ENCODE measurements at regions not wholly inside any gene's neighbourhood (a gene's known extent, or its start where the extent isn't known, plus 50 kb on each side); places are given as distances from the start of the nearest gene placed in this dataset.

GRCh38 chr1:103367186-103367585, 158.3 kb upstream of the RNPC3 start:
- H3K4me3 ChIP-seq (ENCODE audit: low read depth, poor library complexity, severe bottlenecking), result no peak overlapping the region
- intact Hi-C loops (cut with DNase I; ENCODE audit: low total_unique reads), result no loop called here
- TF ChIP-seq CTCF (IDR thresholded peaks at IDR 0.05) (no peak), POLR2A (IDR thresholded peaks at IDR 0.05) (no peak)
- DNase-seq (ENCODE audit: low spot score in 2 of 2), result no peak
- WGBS, 2 donors, result 72 to 88% methylated on average over 4 of the region's 4 CpGs

DNA sequence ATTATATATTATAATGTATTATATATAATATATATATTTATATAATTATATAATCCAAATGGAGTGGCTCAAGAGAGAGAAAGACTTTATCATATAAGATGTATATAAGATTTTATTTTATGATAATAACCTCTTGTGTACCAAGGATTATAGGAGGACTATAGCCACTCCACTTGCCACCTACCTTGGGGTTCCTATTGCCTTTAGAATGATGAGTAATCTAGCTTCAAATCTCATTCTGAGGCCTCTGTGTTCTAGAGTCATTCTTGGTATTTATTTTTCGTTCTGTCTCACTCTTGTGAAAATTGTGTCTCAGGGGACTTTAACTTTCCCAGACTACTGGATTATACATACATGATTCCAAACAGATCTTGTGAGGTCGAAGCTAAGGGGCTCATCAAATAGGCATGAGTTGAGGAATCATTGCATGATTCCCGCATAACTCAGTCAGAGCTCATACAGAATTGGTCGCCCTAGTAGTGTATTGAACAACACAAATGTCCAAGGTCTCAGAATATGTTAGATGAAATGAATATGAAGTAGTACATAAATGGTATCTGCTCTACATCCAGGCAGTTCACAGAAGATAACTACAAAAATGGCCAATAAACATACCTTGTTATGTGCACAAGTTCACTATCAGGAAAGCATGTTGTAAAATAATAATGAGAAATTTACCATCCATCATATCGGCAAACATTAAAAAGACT, 159.5 kb upstream of the RNPC3 start:
- intact Hi-C loops (cut with DNase I; ENCODE audit: low total_unique reads), result no loop called here
- no peak for DNase-seq (ENCODE audit: low spot score in 2 of 2)
- H3K4me3 ChIP-seq (ENCODE audit: low read depth, poor library complexity, severe bottlenecking), result no peak overlapping the region
- WGBS, 2 donors, result 89 to 93% methylated on average over 5 of the region's 5 CpGs
- TF ChIP-seq CTCF (IDR thresholded peaks at IDR 0.05) (no peak), POLR2A (IDR thresholded peaks at IDR 0.05) (no peak)

- 92 to 93% methylated on average over 5 of the region's 5 CpGs for WGBS, 2 donors
- intact Hi-C loops (cut with DNase I; ENCODE audit: low total_unique reads), result no loop called here
- H3K4me3 ChIP-seq (ENCODE audit: low read depth, poor library complexity, severe bottlenecking), result no peak overlapping the region
- TF ChIP-seq POLR2A (IDR thresholded peaks at IDR 0.05) (no peak), CTCF (IDR thresholded peaks at IDR 0.05) (no peak)
- DNase-seq (ENCODE audit: low spot score in 2 of 2), result no peak
These were observed 162.5 kb upstream of the RNPC3 start for GRCh38 chr1:103363008-103363365.

- no peak overlapping the region for H3K4me3 ChIP-seq (ENCODE audit: low read depth, poor library complexity, severe bottlenecking)
- TF ChIP-seq POLR2A (IDR thresholded peaks at IDR 0.05), result no peak
- TF ChIP-seq CTCF (IDR thresholded peaks at IDR 0.05), result no peak
- intact Hi-C loops (cut with DNase I; ENCODE audit: low total_unique reads), result no loop called here
- 83% methylated on average over 4 of the region's 4 CpGs for WGBS, 2 donors
- DNase-seq (ENCODE audit: low spot score in 2 of 2), result no peak
These were observed 163.0 kb upstream of the RNPC3 start for GRCh38 chr1:103362348-103363007.

DNA sequence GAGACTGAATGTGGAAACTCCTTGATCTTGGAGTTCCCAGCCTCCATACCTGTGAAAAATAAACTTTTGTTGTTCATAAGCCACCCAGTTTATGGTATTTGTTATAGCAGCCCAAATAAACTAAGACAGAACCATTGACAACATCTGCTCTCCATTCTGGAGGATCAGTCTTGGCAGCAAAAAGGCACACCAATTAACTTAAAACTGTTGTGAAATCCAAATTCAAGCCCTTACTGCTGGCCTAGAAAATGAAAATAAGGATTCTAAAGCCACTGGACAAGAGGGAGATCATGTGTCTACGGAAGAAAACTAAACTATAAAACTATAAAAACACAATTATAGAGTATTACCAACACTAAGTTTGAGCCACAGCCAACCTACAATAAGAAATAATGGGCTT, 172.1 kb upstream of the RNPC3 start:
- intact Hi-C loops (cut with DNase I; ENCODE audit: low total_unique reads), result no loop called here

More for the DNA sequence above, 172.1 kb upstream of the RNPC3 start:
- no peak for DNase-seq (ENCODE audit: low spot score in 2 of 2)
- no peak overlapping the region for H3K4me3 ChIP-seq (ENCODE audit: low read depth, poor library complexity, severe bottlenecking)
- 73 to 76% methylated on average over 1 of the region's 1 CpG for WGBS, 2 donors
- TF ChIP-seq POLR2A (IDR thresholded peaks at IDR 0.05), result no peak
- TF ChIP-seq CTCF (IDR thresholded peaks at IDR 0.05), result no peak
